Esophagus muscularis mucosa (tissue), 4 donors: ENCODE measurements at regions not wholly inside any gene's neighbourhood (a gene's known extent, or its start where the extent isn't known, plus 50 kb on each side); places are given as distances from the start of the nearest gene placed in this dataset.

Experiments used
- EP300 ChIP-seq: sonication (generic); formaldehyde crosslinking; IDR thresholded peaks from one replicate; pipeline ENCODE4 v1.6.1; 2017; ENCODE audit warnings: antibody characterized with exemption
- POLR2A ChIP-seq: fragments of 450-650 bp; IDR thresholded peaks from one replicate; pipeline ENCODE4 v1.6.1; 2017; ENCODE audit warnings: antibody characterized with exemption, moderate library complexity, mild to moderate bottlenecking, low read depth
- POLR2AphosphoS5 ChIP-seq, 2 donors: sonication (generic); formaldehyde crosslinking; IDR thresholded peaks; one replicate each; pipeline ENCODE4 v1.6.1; 2017; ENCODE audit warnings: antibody characterized with exemption in 2 of 2
- TF ChIP-seq, protein P1 (sequence below), 3 experiments: fragments of 200-600 bp in 2 of 3; fragments of 450-650 bp in 1 of 3; sonication (generic) in 2 of 3; IDR thresholded peaks; one replicate each; pipeline ENCODE4 v1.5.1; 2017 to 2019; ENCODE audit warnings: antibody characterized with exemption in 3 of 3, mild to moderate bottlenecking in 2 of 3, moderate library complexity in 1 of 3

DNA sequence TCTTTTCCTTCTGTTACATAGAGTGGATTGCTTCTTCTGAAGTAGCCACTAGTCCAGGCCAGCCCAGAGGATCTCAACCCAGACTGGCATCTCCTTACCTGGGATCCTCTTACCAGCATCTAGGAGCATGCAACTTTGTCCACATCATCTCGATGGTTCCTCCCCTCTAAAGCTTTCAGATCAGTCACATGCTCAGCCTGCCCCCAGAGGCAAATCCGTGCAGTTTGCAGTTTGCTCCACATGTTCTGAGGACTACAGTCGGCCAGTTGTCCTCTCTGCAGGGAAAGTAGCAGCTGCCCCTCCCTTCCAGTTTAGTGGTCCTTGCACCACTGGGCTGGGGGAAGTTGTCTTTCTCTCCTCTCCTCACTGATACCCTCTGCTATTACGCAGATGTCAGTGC lies 259.8 kb upstream of the APCDD1 start:
- TF ChIP-seq POLR2AphosphoS5 (IDR thresholded peaks at IDR 0.05): no peak
- TF ChIP-seq, protein P1, sequence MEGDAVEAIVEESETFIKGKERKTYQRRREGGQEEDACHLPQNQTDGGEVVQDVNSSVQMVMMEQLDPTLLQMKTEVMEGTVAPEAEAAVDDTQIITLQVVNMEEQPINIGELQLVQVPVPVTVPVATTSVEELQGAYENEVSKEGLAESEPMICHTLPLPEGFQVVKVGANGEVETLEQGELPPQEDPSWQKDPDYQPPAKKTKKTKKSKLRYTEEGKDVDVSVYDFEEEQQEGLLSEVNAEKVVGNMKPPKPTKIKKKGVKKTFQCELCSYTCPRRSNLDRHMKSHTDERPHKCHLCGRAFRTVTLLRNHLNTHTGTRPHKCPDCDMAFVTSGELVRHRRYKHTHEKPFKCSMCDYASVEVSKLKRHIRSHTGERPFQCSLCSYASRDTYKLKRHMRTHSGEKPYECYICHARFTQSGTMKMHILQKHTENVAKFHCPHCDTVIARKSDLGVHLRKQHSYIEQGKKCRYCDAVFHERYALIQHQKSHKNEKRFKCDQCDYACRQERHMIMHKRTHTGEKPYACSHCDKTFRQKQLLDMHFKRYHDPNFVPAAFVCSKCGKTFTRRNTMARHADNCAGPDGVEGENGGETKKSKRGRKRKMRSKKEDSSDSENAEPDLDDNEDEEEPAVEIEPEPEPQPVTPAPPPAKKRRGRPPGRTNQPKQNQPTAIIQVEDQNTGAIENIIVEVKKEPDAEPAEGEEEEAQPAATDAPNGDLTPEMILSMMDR (IDR thresholded peaks at IDR 0.05): no peak
- TF ChIP-seq POLR2A: no peak
- no peak for TF ChIP-seq EP300
